NT2/D1 (cell line): ENCODE measurements at regions not wholly inside any gene's neighbourhood (a gene's known extent, or its start where the extent isn't known, plus 50 kb on each side); places are given as distances from the start of the nearest gene placed in this dataset.

ENCODE experiments used
- SUZ12 ChIP-seq: IDR thresholded peaks from 2 replicates; pipeline ENCODE4 v1.6.1; 2011; ENCODE audit not compliant: insufficient read length, insufficient read depth; ENCODE audit errors: extremely low read depth
- YY1 ChIP-seq: IDR thresholded peaks from 2 replicates; pipeline ENCODE4 v1.6.1; 2011; ENCODE audit not compliant: insufficient read length, insufficient read depth

DNA sequence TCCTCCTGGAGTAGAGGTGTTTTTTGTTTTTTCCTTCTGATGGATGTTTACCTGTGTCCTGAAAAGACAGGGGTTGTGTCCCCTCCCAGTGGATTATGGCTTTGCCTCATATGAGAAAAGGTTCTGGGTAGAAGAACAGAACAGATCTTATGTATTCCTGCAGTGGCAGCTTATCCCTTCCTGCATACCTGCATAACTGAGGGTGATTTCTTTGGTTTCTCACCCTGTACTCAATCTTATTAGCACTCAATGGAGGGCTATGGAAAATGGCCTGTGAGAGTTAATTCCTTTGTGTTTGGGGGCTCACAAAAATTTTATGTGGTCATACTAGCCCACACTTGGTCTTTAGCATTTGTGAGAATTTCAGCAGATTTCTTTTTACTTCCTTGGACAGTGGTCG lies 482.0 kb upstream of the ONECUT1 start:
- TF ChIP-seq YY1 = no peak
- TF ChIP-seq SUZ12 = no peak
